CD4-positive, alpha-beta T cell (primary cell): ENCODE measurements at regions not wholly inside any gene's neighbourhood (a gene's known extent, or its start where the extent isn't known, plus 50 kb on each side); places are given as distances from the start of the nearest gene placed in this dataset.

Source experiments
- ATAC-seq: fragments of 200-7000 bp; cut with Tn5 transposase; one replicate; pipeline ENCODE4 v1.10.0; 2022; ENCODE audit warnings: mild to moderate bottlenecking; ENCODE audit not compliant: poor library complexity
- CTCF ChIA-PET: fragments of 350-600 bp; sonication (Branson Sonifier 250); formaldehyde crosslinking; loops from one replicate; lab custom pipeline; 2021; ENCODE audit warnings: antibody characterized with exemption, inconsistent platforms; lab: Charles Lee
- POLR2A ChIA-PET: fragments of 350-600 bp; sonication (Branson Sonifier 250); formaldehyde crosslinking; loops from one replicate; lab custom pipeline; 2021; ENCODE audit warnings: antibody characterized with exemption, inconsistent platforms; lab: Charles Lee
- DNase-seq, 14 experiments: peaks; one replicate each; pipeline ENCODE4 v3.0.0-alpha.2; 2013 to 2020; ENCODE audit warnings: mixed read lengths in 2 of 14
- H3K27ac ChIP-seq, 2 donors: one replicate each; pipeline versions ENCODE4 v1.5.1 to v1.7.0; 2013; ENCODE audit warnings: low read length in 2 of 2, low read depth in 1 of 2, mild to moderate bottlenecking in 1 of 2
- H3K27me3 ChIP-seq, 2 experiments: 1 replicate in 1 of 2; 2 replicates in 1 of 2; pipeline versions ENCODE4 v1.6.1 to v1.7.0; 2013; ENCODE audit warnings: low read length in 2 of 2, control low read depth in 1 of 2, mild to moderate bottlenecking in 1 of 2, moderate library complexity in 1 of 2; ENCODE audit not compliant: insufficient read depth in 2 of 2, control insufficient read depth in 1 of 2
- H3K36me3 ChIP-seq: one replicate; pipeline ENCODE4 v1.6.1; 2013; ENCODE audit warnings: low read length, control low read depth; ENCODE audit not compliant: insufficient read depth
- H3K4me1 ChIP-seq: one replicate; pipeline ENCODE4 v1.6.1; 2013; ENCODE audit warnings: low read length, control low read depth; ENCODE audit not compliant: insufficient read depth
- H3K4me3 ChIP-seq: one replicate; pipeline ENCODE4 v1.5.1; 2013; ENCODE audit warnings: mild to moderate bottlenecking, low read length, moderate library complexity
- H3K9me3 ChIP-seq, 2 experiments: 1 replicate in 1 of 2; 2 replicates in 1 of 2; pipeline versions ENCODE4 v1.6.1 to v1.7.0; 2013; ENCODE audit warnings: low read length in 2 of 2, mild to moderate bottlenecking in 2 of 2, control low read depth in 1 of 2, moderate library complexity in 1 of 2; ENCODE audit not compliant: control insufficient read depth in 1 of 2, insufficient read depth in 1 of 2
- H3K27ac Mint-ChIP-seq: one replicate; pipeline ENCODE4 v1.8.0; 2020; ENCODE audit warnings: mixed read lengths
- H3K27me3 Mint-ChIP-seq: one replicate; pipeline ENCODE4 v1.8.0; 2021; ENCODE audit warnings: mixed read lengths
- H3K36me3 Mint-ChIP-seq: one replicate; pipeline ENCODE4 v1.8.0; 2021; ENCODE audit warnings: low read depth, mixed read lengths
- H3K4me1 Mint-ChIP-seq: one replicate; pipeline ENCODE4 v1.8.0; 2021; ENCODE audit warnings: low read depth, mixed read lengths
- H3K4me3 Mint-ChIP-seq: one replicate; pipeline ENCODE4 v1.8.0; 2020; ENCODE audit warnings: mild to moderate bottlenecking, mixed read lengths
- H3K9me3 Mint-ChIP-seq: one replicate; pipeline ENCODE4 v1.8.0; 2020; ENCODE audit warnings: mixed read lengths
- CTCF ChIP-seq: fragments of 200-600 bp; IDR thresholded peaks from one replicate; pipeline ENCODE4 v1.8.0; 2022; ENCODE audit warnings: antibody characterized with exemption, mild to moderate bottlenecking
- intact Hi-C, 2 experiments: fragments of 100-400 bp; cut with DNase I in 1 of 2; cut with micrococcal nuclease in 1 of 2; formaldehyde crosslinking; loops; one replicate each; pipeline versions ENCODE4 v1.15.1 to v1.9.0; 2023 to 2025; cut with DNase I, micrococcal nuclease

DNA sequence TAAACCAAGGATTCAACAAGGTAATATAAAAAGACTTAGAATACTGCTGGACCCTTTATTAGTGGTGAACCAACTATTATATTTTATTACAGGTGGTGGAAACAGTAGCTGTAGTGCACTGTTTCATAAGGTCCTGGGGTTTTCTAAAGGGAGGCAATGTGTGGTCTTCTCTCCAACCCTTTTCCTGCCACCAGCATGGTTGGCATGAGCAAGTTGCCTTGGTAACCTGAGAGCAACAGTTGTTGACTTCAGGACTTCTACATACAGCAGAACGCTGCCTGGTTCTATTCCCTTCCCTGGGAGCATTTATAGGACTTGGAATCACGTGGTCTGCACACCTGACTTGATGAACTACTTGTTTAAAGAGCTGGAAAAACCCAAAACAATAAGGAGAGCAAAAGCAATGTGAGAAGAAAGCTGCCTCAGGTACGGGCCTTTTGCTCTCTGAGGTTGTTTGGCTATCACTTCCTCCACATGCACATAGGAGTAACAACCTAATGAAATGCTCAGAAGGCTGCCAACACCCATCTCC is 81.1 kb upstream of the RAI14 start:
- Mint-ChIP-seq H3K27me3 (peaks cover 8% of the 10 kb centered on the region), H3K4me3 (no peak overlapping the region), H3K36me3 (no peaks in the 10 kb centered on the region), H3K4me1 (no peaks in the 10 kb centered on the region), H3K9me3 (no peaks in the 10 kb centered on the region), H3K27ac (no peak overlapping the region)
- no peak for ATAC-seq
- H3K9me3 ChIP-seq, result no peaks in the 10 kb centered on the region
- ChIA-PET CTCF (no interaction called here), POLR2A (no interaction called here)
- H3K4me1 ChIP-seq, result no peaks in the 10 kb centered on the region
- no peak overlapping the region for H3K27ac ChIP-seq
- intact Hi-C loops, result no loop called here
- no peak for TF ChIP-seq CTCF
- no peaks in the 10 kb centered on the region for H3K36me3 ChIP-seq
- H3K27me3 ChIP-seq, result peaks cover 0 to 2% of the 10 kb centered on the region in 2 experiments
- H3K4me3 ChIP-seq, result no peak overlapping the region
- no peak for DNase-seq

- DNase-seq (no peak), ATAC-seq (no peak)
- H3K36me3 Mint-ChIP-seq, result no peaks in the 10 kb centered on the region
- no peak for TF ChIP-seq CTCF
- H3K4me3 ChIP-seq, result no peak overlapping the region
- no peaks in the 10 kb centered on the region for H3K9me3 ChIP-seq
- no peak overlapping the region for H3K27ac Mint-ChIP-seq
- H3K27me3 Mint-ChIP-seq, result peaks cover 13% of the 10 kb centered on the region
- H3K4me1 ChIP-seq, result no peaks in the 10 kb centered on the region
- ChIA-PET CTCF (no interaction called here), POLR2A (no interaction called here)
- intact Hi-C loops, result no loop called here
- no peaks in the 10 kb centered on the region for H3K4me1 Mint-ChIP-seq
- no peak overlapping the region for H3K27ac ChIP-seq
- H3K27me3 ChIP-seq, result peaks cover 0 to 2% of the 10 kb centered on the region in 2 experiments
- H3K4me3 Mint-ChIP-seq, result no peak overlapping the region
- H3K9me3 Mint-ChIP-seq, result no peaks in the 10 kb centered on the region
- H3K36me3 ChIP-seq, result no peaks in the 10 kb centered on the region
These were observed 79.0 kb upstream of the RAI14 start for GRCh38 chr5:34576891-34577666.

DNA sequence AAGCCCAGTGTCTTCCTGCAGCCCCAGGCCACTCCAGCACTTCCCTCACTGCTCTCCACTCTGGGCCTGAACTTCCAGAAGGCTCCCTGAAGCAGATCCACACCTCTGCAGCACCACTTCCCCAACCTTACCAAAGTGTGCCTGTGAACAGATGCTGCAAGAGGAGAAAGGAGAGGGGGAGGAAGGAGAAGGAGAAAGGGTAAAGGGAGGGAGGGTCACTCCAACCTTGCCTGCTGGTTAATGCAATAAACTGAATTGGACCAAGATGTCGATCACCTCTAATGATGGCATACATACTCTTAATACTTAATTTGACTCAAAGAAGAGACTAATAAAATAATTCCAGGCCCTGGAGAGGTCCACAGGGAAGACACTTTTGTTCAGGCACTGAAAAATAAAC is 77.2 kb upstream of the RAI14 start:
- DNase-seq (no peak), ATAC-seq (no peak)
- Mint-ChIP-seq H3K9me3 (no peaks in the 10 kb centered on the region), H3K36me3 (no peaks in the 10 kb centered on the region), H3K4me3 (no peak overlapping the region), H3K27ac (no peak overlapping the region), H3K4me1 (no peaks in the 10 kb centered on the region), H3K27me3 (peaks cover 19% of the 10 kb centered on the region)
- Histone ChIP-seq H3K4me1 (no peaks in the 10 kb centered on the region), H3K9me3 (no peaks in the 10 kb centered on the region), H3K27ac (no peak overlapping the region), H3K4me3 (no peak overlapping the region), H3K27me3 (peaks cover 0 to 2% of the 10 kb centered on the region in 2 experiments), H3K36me3 (no peaks in the 10 kb centered on the region)
- POLR2A ChIA-PET, result no interaction called here
- TF ChIP-seq CTCF, result no peak
- CTCF ChIA-PET, result no interaction called here
- intact Hi-C loops, result no loop called here
